K562 (cell line): ENCODE measurements at regions not wholly inside any gene's neighbourhood (a gene's known extent, or its start where the extent isn't known, plus 50 kb on each side); places are given as distances from the start of the nearest gene placed in this dataset.
A peak's percentile ranks its signal among the peaks of the same experiment; 100 is the strongest.
"Not testable (repeated sequence)": the region's sequence is repeated elsewhere in the genome, so short reads cannot be mapped to it uniquely, and the experiment has no call there.

ENCODE experiments used
- ATAC-seq: fragments of 200-7000 bp; cut with Tn5 transposase; 3 replicates; pipeline ENCODE4 v1.9.1; 2020; ENCODE audit warnings: moderate library complexity
- BruUV-seq: library from RNA; stranded (reverse); fragments of 400-500 nt; replicated peaks from 2 replicates; lab custom pipeline; 2021; lab: Mats Ljungman, UMichigan
- CTCF ChIA-PET: fragments of 300-600 bp; formaldehyde crosslinking; extraction: SDS; loops from one replicate; lab custom pipeline; 2021; ENCODE audit warnings: low intra/inter-chr PET ratio; lab: Yijun Ruan, JAX
- POLR2A ChIA-PET: fragments of 300-600, 350-650 bp; sonication (Branson Sonifier 250); formaldehyde crosslinking; extraction: SDS; loops from one replicate; lab custom pipeline; 2021; ENCODE audit warnings: antibody characterized with exemption, inconsistent platforms; lab: Yijun Ruan, JAX
- DNase-seq, 4 experiments: peaks; one replicate each; pipeline versions ENCODE4 v3.0.0 to v3.0.0-alpha.2; 2011 to 2018; ENCODE audit warnings: low spot score in 3 of 4, mixed read lengths in 3 of 4; ENCODE audit errors: extremely low read depth in 1 of 4
- FAIRE-seq: peaks from 2 replicates; lab custom pipeline; 2011; peaks lifted over from hg19 to GRCh38; lab: Jason Lieb, UNC
- H2AFZ ChIP-seq: 2 replicates; pipeline ENCODE4 v1.6.0; 2011; ENCODE audit warnings: low read depth, low read length, control low read depth, inconsistent platforms
- H3K27ac ChIP-seq: fragments of 200-600 bp; 3 replicates; pipeline ENCODE4 v1.8.0; 2011; ENCODE audit warnings: low read depth, mild to moderate bottlenecking, control low read depth, inconsistent platforms, low read length, moderate library complexity, mixed read lengths; ENCODE audit errors: extremely low read depth
- H3K27me3 ChIP-seq, 2 experiments: fragments of 300-600 bp in 1 of 2; 2 replicates in 1 of 2; 3 replicates in 1 of 2; pipeline versions ENCODE4 v1.6.0 to v1.8.0; 2011; ENCODE audit warnings: inconsistent platforms in 2 of 2, low read length in 2 of 2, mild to moderate bottlenecking in 1 of 2, mixed read lengths in 1 of 2, moderate library complexity in 1 of 2; ENCODE audit not compliant: control insufficient read depth in 2 of 2, insufficient read depth in 2 of 2
- H3K36me3 ChIP-seq: fragments of 300-600 bp; 3 replicates; pipeline ENCODE4 v1.8.0; 2011; ENCODE audit warnings: mild to moderate bottlenecking, low read length, inconsistent platforms; ENCODE audit not compliant: control insufficient read depth, insufficient read depth
- H3K4me1 ChIP-seq, 2 experiments: fragments of 200-600 bp in 1 of 2; replicated peaks in 1 of 2; 2 replicates in 1 of 2; 3 replicates in 1 of 2; pipeline versions ENCODE4 v1.5.1 to v1.8.0; 2011; ENCODE audit warnings: inconsistent platforms in 2 of 2, low read length in 2 of 2, mild to moderate bottlenecking in 1 of 2, mixed read lengths in 1 of 2, moderate library complexity in 1 of 2; ENCODE audit not compliant: control insufficient read depth in 2 of 2, insufficient read depth in 2 of 2
- H3K4me2 ChIP-seq: 2 replicates; pipeline ENCODE4 v1.6.1; 2011; ENCODE audit warnings: low read length, control low read depth, inconsistent platforms, mixed read lengths; ENCODE audit not compliant: insufficient read depth
- H3K4me3 ChIP-seq: fragments of 200-600 bp; sonication (generic), shearing (Covaris generic); 2 replicates; pipeline ENCODE4 v1.5.1; 2016; ENCODE audit warnings: control low read depth, inconsistent platforms
- H3K79me2 ChIP-seq: fragments of 200-600 bp; 3 replicates; pipeline ENCODE4 v1.8.0; 2011; ENCODE audit warnings: low read length, inconsistent platforms; ENCODE audit not compliant: control insufficient read depth, insufficient read depth
- H3K9ac ChIP-seq, 2 experiments: 2 replicates each; pipeline versions ENCODE4 v1.6.0 to v1.6.1; 2011; ENCODE audit warnings: low read depth in 2 of 2, low read length in 2 of 2, control low read depth in 1 of 2, inconsistent platforms in 1 of 2, mild to moderate bottlenecking in 1 of 2, mixed read lengths in 1 of 2; ENCODE audit not compliant: insufficient read depth in 1 of 2
- H3K9me1 ChIP-seq: one replicate; pipeline ENCODE4 v1.6.0; 2011; ENCODE audit warnings: inconsistent platforms, mild to moderate bottlenecking, low read length, moderate library complexity; ENCODE audit not compliant: control insufficient read depth, insufficient read depth
- H3K9me3 ChIP-seq: replicated peaks from 2 replicates; pipeline ENCODE4 v1.5.1; 2011; ENCODE audit warnings: low read depth, low read length, inconsistent platforms; ENCODE audit not compliant: control insufficient read depth, insufficient read depth
- H4K20me1 ChIP-seq: replicated peaks from 2 replicates; pipeline ENCODE4 v1.6.1; 2011; ENCODE audit warnings: low read length, inconsistent platforms, mixed read lengths; ENCODE audit not compliant: control insufficient read depth, insufficient read depth
- FOSL1 ChIP-seq: fragments of 200-800 bp; sonication (Bioruptor generic); conservative IDR thresholded peaks from 2 replicates; pipeline ENCODE4 v1.6.1; 2016; ENCODE audit warnings: missing genetic modification characterization, missing compliant biosample characterization
- WGBS: fragments of 100-300 bp; shearing (Covaris generic); methylation state at CpG from one replicate; pipeline ENCODE4 v1.1.6; 2016; ENCODE audit warnings: low coverage, mixed read lengths; ENCODE audit not compliant: insufficient coverage; ENCODE audit errors: missing lambda C conversion rate; 5-methylcytosine and 5-hydroxymethylcytosine counted together
- in situ Hi-C: fragments of 300-500 bp; cut with MboI; formaldehyde crosslinking; loops from 4 replicates; pipeline ENCODE4 v1.15.0; 2018; ENCODE audit warnings: inconsistent platforms, mixed read lengths
- intact Hi-C: fragments of 100-400 bp; cut with micrococcal nuclease; formaldehyde crosslinking; loops from 2 replicates; pipeline ENCODE4 v1.14.2; 2022
- TF ChIP-seq, protein P1 (sequence below): fragments of 450-650 bp; formaldehyde crosslinking; IDR thresholded peaks from 2 replicates; pipeline ENCODE4 v1.4.0; 2020; ENCODE audit warnings: mild to moderate bottlenecking, moderate library complexity

DNA sequence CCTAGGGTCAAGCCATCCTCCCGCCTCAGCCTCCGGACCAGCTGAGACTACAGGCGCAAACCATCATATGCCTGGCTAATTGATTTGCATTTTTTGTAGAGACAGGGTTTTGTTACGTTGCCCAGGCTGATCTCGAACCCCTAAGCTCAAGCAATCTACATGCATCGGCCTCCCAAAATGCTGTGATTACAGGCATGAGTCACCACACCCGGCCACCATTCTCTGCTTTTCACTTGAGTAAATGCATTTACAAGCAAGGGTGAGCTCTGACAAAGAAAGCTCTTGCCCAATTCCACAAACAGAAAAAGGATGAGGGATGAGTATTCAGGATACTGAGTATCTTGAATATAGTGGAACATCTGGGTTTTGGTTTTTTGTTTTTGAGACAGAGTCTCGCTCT, 172.9 kb upstream of the MXRA5 start:
- H3K9ac ChIP-seq, H3K9me3 ChIP-seq, POLR2A ChIA-PET, H4K20me1 ChIP-seq, H3K79me2 ChIP-seq, H3K4me1 ChIP-seq, H3K4me2 ChIP-seq, H3K9me1 ChIP-seq, BruUV-seq, H3K36me3 ChIP-seq, H3K27ac ChIP-seq, DNase-seq, H3K4me3 ChIP-seq, CTCF ChIA-PET, in situ Hi-C loops, H3K27me3 ChIP-seq, H2AFZ ChIP-seq, intact Hi-C loops, ATAC-seq: not testable (repeated sequence)
- 0% methylated on average over 6 of the region's 8 CpGs for WGBS
- peak; percentile 65 for FAIRE-seq

DNA sequence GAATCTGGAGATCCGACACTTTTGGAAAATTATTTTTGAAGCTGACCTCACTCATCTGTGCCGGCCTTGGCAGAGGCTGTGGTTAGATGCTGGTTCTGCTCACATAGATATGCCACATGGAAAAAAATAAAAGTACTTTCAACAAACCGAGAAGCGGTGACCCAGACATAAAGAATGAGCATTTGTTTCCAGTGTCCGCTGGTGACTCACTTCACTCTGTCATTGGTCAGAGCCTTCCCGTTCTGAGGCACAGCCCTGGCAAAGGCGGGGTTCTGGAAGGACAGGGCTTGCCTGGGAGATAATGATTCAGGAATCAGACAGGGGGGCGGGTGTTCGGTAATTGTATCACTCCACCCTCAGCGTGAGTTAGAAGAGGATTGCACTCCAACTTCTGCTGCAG, 172.4 kb upstream of the MXRA5 start:
- Histone ChIP-seq H3K9me3 (no peaks in the 10 kb centered on the region), H4K20me1 (no peaks in the 10 kb centered on the region), H3K4me3 (no peak overlapping the region), H2AFZ (no peak overlapping the region), H3K79me2 (no peaks in the 10 kb centered on the region), H3K36me3 (no peaks in the 10 kb centered on the region), H3K4me2 (no peak overlapping the region), H3K27me3 (no peaks in the 10 kb centered on the region), H3K4me1 (no peaks in the 10 kb centered on the region; a peak in 1 of 5 replicates), H3K9me1 (no peaks in the 10 kb centered on the region), H3K27ac (no peak overlapping the region), H3K9ac (no peak overlapping the region)
- intact Hi-C loops: no loop called here
- ATAC-seq: no peak
- CTCF ChIA-PET: no interaction called here
- TF ChIP-seq, protein P1, sequence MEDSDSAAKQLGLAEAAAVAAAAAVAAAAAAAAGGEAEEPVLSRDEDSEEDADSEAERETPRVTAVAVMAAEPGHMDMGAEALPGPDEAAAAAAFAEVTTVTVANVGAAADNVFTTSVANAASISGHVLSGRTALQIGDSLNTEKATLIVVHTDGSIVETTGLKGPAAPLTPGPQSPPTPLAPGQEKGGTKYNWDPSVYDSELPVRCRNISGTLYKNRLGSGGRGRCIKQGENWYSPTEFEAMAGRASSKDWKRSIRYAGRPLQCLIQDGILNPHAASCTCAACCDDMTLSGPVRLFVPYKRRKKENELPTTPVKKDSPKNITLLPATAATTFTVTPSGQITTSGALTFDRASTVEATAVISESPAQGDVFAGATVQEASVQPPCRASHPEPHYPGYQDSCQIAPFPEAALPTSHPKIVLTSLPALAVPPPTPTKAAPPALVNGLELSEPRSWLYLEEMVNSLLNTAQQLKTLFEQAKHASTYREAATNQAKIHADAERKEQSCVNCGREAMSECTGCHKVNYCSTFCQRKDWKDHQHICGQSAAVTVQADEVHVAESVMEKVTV (CRISPR knock-in tag): no peak
- TF ChIP-seq FOSL1 (tag): peak; percentile 71
- peak in 3 of 4 experiments; percentile 4 to 8 (median 5) for DNase-seq
- no TSS peak for BruUV-seq
- FAIRE-seq: no peak
- in situ Hi-C loops: no loop called here
- WGBS: 1% methylated on average over 8 of the region's 10 CpGs
- POLR2A ChIA-PET: no interaction called here
